ENCODE measurements at regions not wholly inside any gene's neighbourhood (a gene's known extent, or its start where the extent isn't known, plus 50 kb on each side); places are given as distances from the start of the nearest gene placed in this dataset.

GRCh38 chr6:115396112-115396906 lies 664.4 kb downstream of the FRK start:
- Histone ChIP-seq H3K27ac (ENCODE audit: low read length) (no peak overlapping the region), H3K9ac (ENCODE audit: low read depth, low read length) (no peak overlapping the region), H3K36me3 (ENCODE audit: insufficient read depth, low read depth, low read length) (no peaks in the 10 kb centered on the region), H3K27me3 (ENCODE audit: insufficient read depth, low read length) (no peaks in the 10 kb centered on the region), H3K4me1 (ENCODE audit: insufficient read depth, low read length) (no peaks in the 10 kb centered on the region), H3K9me3 (ENCODE audit: insufficient read depth, low read depth, low read length) (no peaks in the 10 kb centered on the region; the same call in 1 of the 2 replicates), H3K4me3 (ENCODE audit: low read length) (no peak overlapping the region)

GRCh38 chr6:115393821-115394220 lies 666.9 kb downstream of the FRK start:
- no peaks in the 10 kb centered on the region; the same call in 1 of the 2 replicates for H3K9me3 ChIP-seq (ENCODE audit: insufficient read depth, low read depth, low read length)
- H3K27ac ChIP-seq (ENCODE audit: low read length), result no peak overlapping the region
- H3K4me3 ChIP-seq (ENCODE audit: low read length), result no peak overlapping the region
- H3K36me3 ChIP-seq (ENCODE audit: insufficient read depth, low read depth, low read length), result no peaks in the 10 kb centered on the region
- H3K27me3 ChIP-seq (ENCODE audit: insufficient read depth, low read length), result no peaks in the 10 kb centered on the region
- H3K9ac ChIP-seq (ENCODE audit: low read depth, low read length), result no peak overlapping the region
- no peaks in the 10 kb centered on the region for H3K4me1 ChIP-seq (ENCODE audit: insufficient read depth, low read length)

GRCh38 chr6:115370202-115370601 lies 690.5 kb downstream of the FRK start:
- Histone ChIP-seq H3K4me3 (ENCODE audit: low read length) (no peak overlapping the region), H3K27me3 (ENCODE audit: insufficient read depth, low read length) (no peaks in the 10 kb centered on the region), H3K27ac (ENCODE audit: low read length) (no peak overlapping the region), H3K36me3 (ENCODE audit: insufficient read depth, low read depth, low read length) (no peaks in the 10 kb centered on the region), H3K9me3 (ENCODE audit: insufficient read depth, low read depth, low read length) (peaks cover 12% of the 10 kb centered on the region), H3K4me1 (ENCODE audit: insufficient read depth, low read length) (no peaks in the 10 kb centered on the region), H3K9ac (ENCODE audit: low read depth, low read length) (no peak overlapping the region)

- Histone ChIP-seq H3K9me3 (ENCODE audit: insufficient read depth, low read depth, low read length) (peaks cover 15% of the 10 kb centered on the region), H3K4me3 (ENCODE audit: low read length) (no peak overlapping the region)
These were observed 694.9 kb downstream of the FRK start for GRCh38 chr6:115365783-115366182.

GRCh38 chr6:115363379-115363778 lies 697.3 kb downstream of the FRK start:
- Histone ChIP-seq H3K9ac (ENCODE audit: low read depth, low read length) (no peak overlapping the region), H3K27ac (ENCODE audit: low read length) (no peak overlapping the region), H3K4me1 (ENCODE audit: insufficient read depth, low read length) (no peaks in the 10 kb centered on the region)

More at GRCh38 chr6:115365783-115366182, 694.9 kb downstream of the FRK start:
- no peak overlapping the region for H3K9ac ChIP-seq (ENCODE audit: low read depth, low read length)
- H3K27ac ChIP-seq (ENCODE audit: low read length), result no peak overlapping the region
- no peaks in the 10 kb centered on the region for H3K27me3 ChIP-seq (ENCODE audit: insufficient read depth, low read length)
- H3K4me1 ChIP-seq (ENCODE audit: insufficient read depth, low read length), result no peaks in the 10 kb centered on the region
- H3K36me3 ChIP-seq (ENCODE audit: insufficient read depth, low read depth, low read length), result no peaks in the 10 kb centered on the region

GRCh38 chr6:115362234-115362633 lies 698.5 kb downstream of the FRK start:
- Histone ChIP-seq H3K9me3 (ENCODE audit: insufficient read depth, low read depth, low read length) (peaks cover 15% of the 10 kb centered on the region), H3K9ac (ENCODE audit: low read depth, low read length) (no peak overlapping the region), H3K4me3 (ENCODE audit: low read length) (no peak overlapping the region), H3K27ac (ENCODE audit: low read length) (no peak overlapping the region), H3K4me1 (ENCODE audit: insufficient read depth, low read length) (no peaks in the 10 kb centered on the region), H3K36me3 (ENCODE audit: insufficient read depth, low read depth, low read length) (no peaks in the 10 kb centered on the region), H3K27me3 (ENCODE audit: insufficient read depth, low read length) (no peaks in the 10 kb centered on the region)

More at GRCh38 chr6:115363379-115363778, 697.3 kb downstream of the FRK start:
- no peak overlapping the region for H3K4me3 ChIP-seq (ENCODE audit: low read length)
- H3K27me3 ChIP-seq (ENCODE audit: insufficient read depth, low read length), result no peaks in the 10 kb centered on the region
- H3K9me3 ChIP-seq (ENCODE audit: insufficient read depth, low read depth, low read length), result peaks cover 15% of the 10 kb centered on the region
- H3K36me3 ChIP-seq (ENCODE audit: insufficient read depth, low read depth, low read length), result no peaks in the 10 kb centered on the region

GRCh38 chr6:115360602-115361325 lies 699.9 kb downstream of the FRK start:
- Histone ChIP-seq H3K4me3 (ENCODE audit: low read length) (no peak overlapping the region), H3K36me3 (ENCODE audit: insufficient read depth, low read depth, low read length) (no peaks in the 10 kb centered on the region), H3K9ac (ENCODE audit: low read depth, low read length) (no peak overlapping the region), H3K9me3 (ENCODE audit: insufficient read depth, low read depth, low read length) (peaks cover 9% of the 10 kb centered on the region), H3K27me3 (ENCODE audit: insufficient read depth, low read length) (no peaks in the 10 kb centered on the region), H3K4me1 (ENCODE audit: insufficient read depth, low read length) (no peaks in the 10 kb centered on the region), H3K27ac (ENCODE audit: low read length) (no peak overlapping the region)

- Histone ChIP-seq H3K27me3 (ENCODE audit: insufficient read depth, low read length) (no peaks in the 10 kb centered on the region), H3K4me1 (ENCODE audit: insufficient read depth, low read length) (no peaks in the 10 kb centered on the region), H3K27ac (ENCODE audit: low read length) (no peak overlapping the region), H3K4me3 (ENCODE audit: low read length) (no peak overlapping the region), H3K9ac (ENCODE audit: low read depth, low read length) (no peak overlapping the region), H3K9me3 (ENCODE audit: insufficient read depth, low read depth, low read length) (no peaks in the 10 kb centered on the region), H3K36me3 (ENCODE audit: insufficient read depth, low read depth, low read length) (no peaks in the 10 kb centered on the region)
These were observed 702.1 kb downstream of the FRK start for GRCh38 chr6:115358616-115359015.

- no peaks in the 10 kb centered on the region for H3K27me3 ChIP-seq (ENCODE audit: insufficient read depth, low read length)
- no peak overlapping the region for H3K9ac ChIP-seq (ENCODE audit: low read depth, low read length)
- no peaks in the 10 kb centered on the region for H3K36me3 ChIP-seq (ENCODE audit: insufficient read depth, low read depth, low read length)
- H3K4me3 ChIP-seq (ENCODE audit: low read length), result no peak overlapping the region
- no peak overlapping the region for H3K27ac ChIP-seq (ENCODE audit: low read length)
- no peaks in the 10 kb centered on the region for H3K4me1 ChIP-seq (ENCODE audit: insufficient read depth, low read length)
- H3K9me3 ChIP-seq (ENCODE audit: insufficient read depth, low read depth, low read length), result no peaks in the 10 kb centered on the region
These were observed 704.3 kb downstream of the FRK start for GRCh38 chr6:115356371-115356770.

- no peak overlapping the region for H3K9ac ChIP-seq (ENCODE audit: low read depth, low read length)
- no peak overlapping the region for H3K27ac ChIP-seq (ENCODE audit: low read length)
- no peaks in the 10 kb centered on the region for H3K36me3 ChIP-seq (ENCODE audit: insufficient read depth, low read depth, low read length)
- H3K4me3 ChIP-seq (ENCODE audit: low read length), result no peak overlapping the region
- no peaks in the 10 kb centered on the region for H3K27me3 ChIP-seq (ENCODE audit: insufficient read depth, low read length)
- no peaks in the 10 kb centered on the region for H3K9me3 ChIP-seq (ENCODE audit: insufficient read depth, low read depth, low read length)
- H3K4me1 ChIP-seq (ENCODE audit: insufficient read depth, low read length), result no peaks in the 10 kb centered on the region
These were observed 737.7 kb downstream of the FRK start for GRCh38 chr6:115323001-115323400.

GRCh38 chr6:115319823-115320222 lies 740.9 kb downstream of the FRK start:
- no peaks in the 10 kb centered on the region for H3K4me1 ChIP-seq (ENCODE audit: insufficient read depth, low read length)
- H3K9ac ChIP-seq (ENCODE audit: low read depth, low read length), result no peak overlapping the region
- no peak overlapping the region for H3K27ac ChIP-seq (ENCODE audit: low read length)
- H3K9me3 ChIP-seq (ENCODE audit: insufficient read depth, low read depth, low read length), result no peaks in the 10 kb centered on the region
- no peak overlapping the region for H3K4me3 ChIP-seq (ENCODE audit: low read length)
- no peaks in the 10 kb centered on the region for H3K36me3 ChIP-seq (ENCODE audit: insufficient read depth, low read depth, low read length)
- no peaks in the 10 kb centered on the region for H3K27me3 ChIP-seq (ENCODE audit: insufficient read depth, low read length)

- Histone ChIP-seq H3K9me3 (ENCODE audit: insufficient read depth, low read depth, low read length) (peaks cover 11% of the 10 kb centered on the region; the same call in 1 of the 2 replicates), H3K27ac (ENCODE audit: low read length) (no peak overlapping the region), H3K36me3 (ENCODE audit: insufficient read depth, low read depth, low read length) (no peaks in the 10 kb centered on the region), H3K27me3 (ENCODE audit: insufficient read depth, low read length) (no peaks in the 10 kb centered on the region), H3K4me1 (ENCODE audit: insufficient read depth, low read length) (no peaks in the 10 kb centered on the region), H3K4me3 (ENCODE audit: low read length) (no peak overlapping the region), H3K9ac (ENCODE audit: low read depth, low read length) (no peak overlapping the region)
These were observed 750.5 kb downstream of the FRK start for GRCh38 chr6:115310156-115310555.

Measured in iPS-20b (cell line).